IPS DF 6.9 (cell line): ENCODE measurements at regions not wholly inside any gene's neighbourhood (a gene's known extent, or its start where the extent isn't known, plus 50 kb on each side); places are given as distances from the start of the nearest gene placed in this dataset.

Experiments used
- DNase-seq: peaks from one replicate; pipeline ENCODE4 v3.0.0-alpha.2; 2013; ENCODE audit warnings: low read depth, low spot score
- H3K27ac ChIP-seq: one replicate; pipeline ENCODE4 v1.5.1; 2013; ENCODE audit warnings: low read length, control low read depth
- H3K27me3 ChIP-seq: 2 replicates; pipeline ENCODE4 v1.6.1; 2013; ENCODE audit warnings: mild to moderate bottlenecking, low read length; ENCODE audit not compliant: control insufficient read depth, insufficient read depth
- H3K36me3 ChIP-seq: 2 replicates; pipeline ENCODE4 v1.6.1; 2013; ENCODE audit warnings: low read length; ENCODE audit not compliant: control insufficient read depth, insufficient read depth
- H3K4me1 ChIP-seq: 2 replicates; pipeline ENCODE4 v1.6.1; 2013; ENCODE audit warnings: low read length; ENCODE audit not compliant: control insufficient read depth, insufficient read depth
- H3K4me3 ChIP-seq: 2 replicates; pipeline ENCODE4 v1.5.1; 2013; ENCODE audit warnings: mild to moderate bottlenecking, low read length
- H3K9me3 ChIP-seq: 2 replicates; pipeline ENCODE4 v1.6.1; 2013; ENCODE audit warnings: low read length, inconsistent platforms; ENCODE audit not compliant: control insufficient read depth, insufficient read depth
- WGBS: extraction: QIAGEN DNeasy Blood & Tissue Kit; methylation state at CpG from one replicate; pipeline ENCODE4 v1.1.7; 2013; ENCODE audit warnings: mixed read lengths, missing lambda C conversion rate; ENCODE audit not compliant: insufficient read length, insufficient coverage; 5-methylcytosine and 5-hydroxymethylcytosine counted together

DNA sequence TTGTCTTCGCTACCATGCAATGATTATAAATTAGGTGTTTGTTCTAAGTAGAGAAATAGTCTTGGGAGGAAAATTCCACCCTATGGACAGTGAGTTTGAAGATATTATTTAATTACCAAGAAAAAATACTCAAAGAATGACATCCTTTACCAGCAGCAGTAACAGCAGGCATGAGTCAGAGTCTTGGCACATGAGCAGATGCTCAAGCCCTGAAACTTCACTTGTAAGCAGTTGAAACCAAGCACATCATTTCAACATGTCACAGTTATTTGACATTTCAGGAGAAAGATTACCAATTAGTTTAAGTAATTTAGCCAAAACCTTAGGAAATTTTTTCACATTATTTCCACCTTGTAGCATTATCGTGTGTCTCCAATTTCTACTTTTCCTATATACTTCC is 99.2 kb downstream of the C12orf50 start:
- H3K4me3 ChIP-seq: no peak overlapping the region
- no peaks in the 10 kb centered on the region for H3K9me3 ChIP-seq
- no peak overlapping the region for H3K27ac ChIP-seq
- H3K36me3 ChIP-seq: no peaks in the 10 kb centered on the region
- no peaks in the 10 kb centered on the region for H3K4me1 ChIP-seq
- H3K27me3 ChIP-seq: 0 out of 2 replicates have a peak, but pooled peaks cover 1% of the 10 kb centered on the region
- no CpG with 5 or more reads among the region's 2 CpGs for WGBS
- DNase-seq: no peak

DNA sequence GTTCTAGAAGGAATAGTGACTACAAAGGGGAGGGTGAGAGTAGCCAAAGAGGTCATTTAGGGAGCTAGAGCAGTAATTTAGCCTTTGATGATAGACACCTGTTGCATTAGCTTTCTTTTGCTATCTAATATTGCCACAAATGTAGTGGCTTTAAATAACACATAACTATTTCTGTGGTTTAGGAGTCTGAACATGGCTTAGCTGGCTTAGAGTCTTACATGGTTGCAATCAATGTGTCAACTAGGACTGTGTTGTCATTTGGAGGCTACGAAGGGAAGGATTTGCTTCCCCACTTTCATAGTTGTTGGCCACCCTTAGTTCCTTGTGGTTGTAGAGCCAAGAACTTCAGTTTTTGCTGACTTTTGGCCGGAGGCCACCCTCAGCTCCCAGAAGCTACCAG is 99.9 kb downstream of the C12orf50 start:
- H3K4me3 ChIP-seq: no peak overlapping the region
- DNase-seq: no peak
- 0 out of 2 replicates have a peak, but pooled peaks cover 1% of the 10 kb centered on the region for H3K27me3 ChIP-seq
- no CpG with 5 or more reads among the region's 2 CpGs for WGBS
- no peak overlapping the region for H3K27ac ChIP-seq
- no peaks in the 10 kb centered on the region for H3K4me1 ChIP-seq
- no peaks in the 10 kb centered on the region for H3K9me3 ChIP-seq
- H3K36me3 ChIP-seq: no peaks in the 10 kb centered on the region

DNA sequence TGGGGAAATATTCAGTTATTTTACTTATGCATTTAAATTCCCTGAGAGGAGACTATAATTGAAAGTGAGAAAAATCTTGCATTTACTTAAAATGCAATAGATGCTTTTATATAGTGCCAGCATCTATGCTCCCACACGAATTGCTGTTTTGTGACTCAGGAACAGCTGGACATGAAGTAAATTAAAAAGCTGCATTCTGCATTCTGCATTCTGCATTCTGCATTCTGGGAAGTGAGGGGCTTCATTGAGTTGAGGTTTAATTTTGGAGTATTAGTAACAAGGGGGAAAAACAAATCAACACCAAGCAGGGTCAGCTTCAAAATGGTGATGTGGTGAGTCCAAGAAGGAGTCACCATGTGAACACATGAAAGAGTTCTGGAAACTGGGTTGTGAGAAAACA is 101.2 kb downstream of the C12orf50 start:
- no peaks in the 10 kb centered on the region for H3K4me1 ChIP-seq
- no peak overlapping the region for H3K4me3 ChIP-seq
- H3K9me3 ChIP-seq: no peaks in the 10 kb centered on the region
- WGBS: no CpG with 5 or more reads among the region's 1 CpG
- H3K36me3 ChIP-seq: no peaks in the 10 kb centered on the region
- DNase-seq: no peak
- H3K27me3 ChIP-seq: 0 out of 2 replicates have a peak, but pooled peaks cover 1% of the 10 kb centered on the region
- no peak overlapping the region for H3K27ac ChIP-seq

DNA sequence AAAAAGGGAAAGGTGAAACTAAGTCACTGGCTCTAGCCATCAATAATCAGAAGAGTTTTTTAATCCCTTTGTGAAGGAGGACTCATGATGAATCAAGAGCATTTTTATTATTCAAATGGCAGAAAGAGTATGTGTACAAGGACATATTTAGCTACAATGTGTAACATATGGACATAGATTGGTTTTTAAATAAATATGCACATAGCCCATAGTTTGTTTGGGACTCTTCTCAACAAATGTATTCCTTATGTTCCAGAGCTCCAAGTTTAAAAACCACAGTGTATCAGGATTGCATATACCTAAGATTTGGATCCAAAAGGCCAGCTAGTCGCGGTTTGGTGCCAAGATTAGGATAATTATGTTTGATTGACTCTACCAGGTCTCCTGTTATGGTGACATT is 104.2 kb downstream of the C12orf50 start:
- Histone ChIP-seq H3K4me3 (no peak overlapping the region), H3K36me3 (no peaks in the 10 kb centered on the region), H3K27ac (no peak overlapping the region), H3K9me3 (no peaks in the 10 kb centered on the region), H3K4me1 (no peaks in the 10 kb centered on the region), H3K27me3 (0 out of 2 replicates have a peak, but pooled peaks cover 1% of the 10 kb centered on the region)
- no peak for DNase-seq
- no CpG with 5 or more reads among the region's 2 CpGs for WGBS

DNA sequence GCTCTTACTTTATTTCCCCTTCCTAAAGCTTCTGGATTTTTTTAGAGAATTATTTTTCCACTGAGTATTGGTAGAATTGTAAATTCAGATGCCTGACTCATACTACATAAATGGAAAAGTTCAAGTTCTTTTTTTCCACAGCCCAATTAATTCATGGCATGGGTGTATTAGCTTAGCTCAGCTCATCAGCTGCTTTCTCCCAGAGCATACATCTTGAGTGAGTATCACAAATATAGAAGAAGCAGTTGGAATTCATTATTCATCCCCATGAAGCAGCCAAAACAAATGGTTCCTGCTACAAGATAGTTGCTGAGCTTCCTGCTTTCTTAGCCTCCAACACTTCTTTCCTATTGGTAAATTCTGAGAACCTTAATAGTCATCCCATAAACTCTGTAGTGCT is 105.1 kb downstream of the C12orf50 start:
- H3K9me3 ChIP-seq: no peaks in the 10 kb centered on the region
- no peak overlapping the region for H3K27ac ChIP-seq
- H3K36me3 ChIP-seq: no peaks in the 10 kb centered on the region
- DNase-seq: no peak
- no peaks in the 10 kb centered on the region for H3K27me3 ChIP-seq
- no peaks in the 10 kb centered on the region for H3K4me1 ChIP-seq
- no peak overlapping the region for H3K4me3 ChIP-seq

DNA sequence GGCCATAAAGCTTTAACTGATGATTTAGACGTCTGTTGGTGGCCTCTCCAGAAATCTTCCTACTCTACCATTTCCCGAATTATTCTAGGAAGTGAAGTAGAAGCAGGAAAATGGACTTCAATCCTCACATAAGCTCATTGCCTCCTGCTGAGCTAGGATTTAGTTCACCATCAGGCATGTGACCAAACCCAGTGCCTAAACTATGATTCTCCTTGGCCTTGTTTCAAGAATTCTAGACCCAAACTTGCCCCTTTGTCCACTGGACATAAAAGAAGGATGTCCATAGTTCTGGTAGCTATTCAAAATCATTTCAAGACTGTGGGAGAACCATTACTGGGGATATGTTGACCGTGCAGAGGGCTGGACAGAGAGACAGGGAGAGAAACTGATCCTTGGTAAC is 105.8 kb downstream of the C12orf50 start:
- H3K27me3 ChIP-seq: no peaks in the 10 kb centered on the region
- DNase-seq: no peak
- H3K27ac ChIP-seq: no peak overlapping the region
- no peaks in the 10 kb centered on the region for H3K4me1 ChIP-seq
- no peak overlapping the region for H3K4me3 ChIP-seq
- WGBS: no CpG with 5 or more reads among the region's 3 CpGs
- no peaks in the 10 kb centered on the region for H3K9me3 ChIP-seq
- H3K36me3 ChIP-seq: no peaks in the 10 kb centered on the region

DNA sequence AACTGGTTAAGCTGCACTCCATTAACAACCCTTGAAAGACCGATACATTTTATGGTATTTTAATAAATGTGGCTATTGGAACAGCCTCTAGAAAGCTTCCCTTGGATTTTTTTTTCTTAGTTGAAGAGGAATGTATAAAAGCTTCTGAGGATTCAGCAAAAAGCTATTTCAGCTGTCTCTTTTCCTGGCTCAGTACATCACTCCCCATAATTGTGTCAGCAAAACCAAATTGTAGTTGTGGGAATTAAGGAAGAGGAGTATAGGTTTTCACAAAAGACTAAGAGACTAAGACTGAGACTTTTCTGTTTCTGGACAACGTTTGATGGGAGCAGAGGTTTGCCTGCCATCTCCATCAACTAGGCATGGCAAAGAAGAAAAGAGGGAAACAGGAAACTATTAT is 106.5 kb downstream of the C12orf50 start:
- no CpG with 5 or more reads among the region's 2 CpGs for WGBS

DNA sequence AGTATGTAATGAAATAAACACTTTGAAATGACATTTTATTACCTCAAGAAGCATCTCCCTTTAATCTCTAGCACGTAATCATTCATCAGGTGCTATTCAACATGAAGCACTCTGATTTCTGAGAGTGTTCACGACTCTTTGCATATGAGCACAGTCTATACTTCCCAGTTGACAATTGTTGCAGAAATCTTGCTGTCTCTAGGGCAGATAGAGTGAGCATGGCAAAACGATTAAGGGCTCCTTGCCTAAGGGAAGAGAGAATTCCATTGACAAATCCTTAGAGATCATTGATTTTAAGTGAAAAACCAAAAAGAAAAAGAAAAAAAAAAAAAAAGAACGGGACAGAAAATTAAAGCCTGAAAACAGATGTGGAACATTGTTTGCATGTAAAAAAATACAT is 107.6 kb downstream of the C12orf50 start:
- no CpG with 5 or more reads among the region's 4 CpGs for WGBS
- Histone ChIP-seq H3K4me3 (no peak overlapping the region), H3K4me1 (no peaks in the 10 kb centered on the region), H3K27ac (no peak overlapping the region), H3K9me3 (no peaks in the 10 kb centered on the region), H3K36me3 (no peaks in the 10 kb centered on the region), H3K27me3 (no peaks in the 10 kb centered on the region)
- no peak for DNase-seq

More for the DNA sequence above, 106.5 kb downstream of the C12orf50 start:
- Histone ChIP-seq H3K4me1 (no peaks in the 10 kb centered on the region), H3K9me3 (no peaks in the 10 kb centered on the region), H3K4me3 (no peak overlapping the region), H3K27me3 (no peaks in the 10 kb centered on the region), H3K36me3 (no peaks in the 10 kb centered on the region), H3K27ac (no peak overlapping the region)
- no peak for DNase-seq

DNA sequence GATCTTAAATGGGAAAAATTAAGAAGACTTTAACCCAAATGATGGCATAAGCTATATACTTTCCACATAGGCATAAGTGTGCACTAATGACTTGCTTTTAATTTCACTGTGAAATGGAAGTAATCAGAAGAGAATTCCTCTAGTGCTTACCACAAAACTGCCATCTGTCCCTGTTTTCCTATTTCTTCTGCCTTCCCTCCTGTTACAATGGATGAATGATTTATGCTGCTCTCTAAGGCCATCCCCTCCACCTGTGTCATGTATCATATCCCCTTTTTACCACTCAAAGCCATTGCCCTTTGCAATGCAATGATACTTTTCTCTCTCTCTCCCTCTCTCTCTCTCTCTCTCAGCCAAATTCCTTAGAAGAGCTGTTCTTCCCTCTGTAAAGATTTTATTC is 109.1 kb downstream of the C12orf50 start:
- Histone ChIP-seq H3K27me3 (no peaks in the 10 kb centered on the region), H3K36me3 (no peaks in the 10 kb centered on the region), H3K4me3 (no peak overlapping the region), H3K4me1 (no peaks in the 10 kb centered on the region), H3K27ac (no peak overlapping the region), H3K9me3 (no peaks in the 10 kb centered on the region)
- DNase-seq: no peak

DNA sequence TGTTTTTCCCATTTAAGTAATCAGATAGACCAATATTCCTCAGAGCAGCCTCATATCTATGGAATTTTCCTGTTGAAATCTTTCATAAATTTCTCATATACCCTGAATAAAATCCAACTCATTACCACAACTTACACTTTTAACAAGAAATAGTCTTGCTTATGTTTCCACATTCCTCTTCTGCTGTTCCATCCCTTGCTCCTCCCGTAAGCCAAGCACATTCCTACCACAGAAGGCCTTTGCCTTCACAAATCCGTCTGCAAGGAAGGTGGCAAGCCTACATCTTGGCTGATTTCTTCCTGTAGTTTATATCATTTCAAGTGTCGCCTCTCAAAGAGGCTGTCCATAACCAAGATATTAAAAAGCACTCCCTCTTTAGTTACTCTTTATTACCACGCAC is 127.7 kb downstream of the C12orf50 start:
- Histone ChIP-seq H3K27ac (no peak overlapping the region), H3K9me3 (no peaks in the 10 kb centered on the region), H3K4me1 (no peaks in the 10 kb centered on the region), H3K27me3 (no peaks in the 10 kb centered on the region), H3K4me3 (no peak overlapping the region), H3K36me3 (no peaks in the 10 kb centered on the region)
- no CpG with 5 or more reads among the region's 4 CpGs for WGBS
- DNase-seq: no peak

DNA sequence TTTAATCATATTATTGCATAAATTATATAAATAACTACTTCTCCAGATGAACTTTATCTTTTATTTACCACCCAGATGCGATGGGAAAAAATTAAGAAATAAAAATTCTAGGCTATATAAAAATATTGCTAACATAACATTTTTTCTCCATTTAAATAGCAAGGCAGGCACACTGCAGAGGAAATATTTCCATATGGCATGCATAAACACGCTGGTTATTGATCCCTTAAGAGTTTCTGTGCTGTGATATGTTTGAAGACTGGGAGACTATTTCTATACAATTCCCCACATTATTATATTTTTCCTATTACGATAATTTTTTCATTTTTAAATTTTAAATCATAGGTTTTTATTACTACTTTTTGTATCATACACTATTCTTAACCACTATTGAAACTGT is 131.5 kb downstream of the C12orf50 start:
- Histone ChIP-seq H3K36me3 (no peaks in the 10 kb centered on the region), H3K27me3 (no peaks in the 10 kb centered on the region)
- WGBS: no CpG with 5 or more reads among the region's 3 CpGs

More for the DNA sequence above, 131.5 kb downstream of the C12orf50 start:
- no peaks in the 10 kb centered on the region for H3K4me1 ChIP-seq
- H3K4me3 ChIP-seq: no peak overlapping the region
- H3K9me3 ChIP-seq: no peaks in the 10 kb centered on the region
- H3K27ac ChIP-seq: no peak overlapping the region
- DNase-seq: no peak
